SH-SY5Y (cell line): ENCODE measurements at regions not wholly inside any gene's neighbourhood (a gene's known extent, or its start where the extent isn't known, plus 50 kb on each side); places are given as distances from the start of the nearest gene placed in this dataset.

Experiments
- GATA2 ChIP-seq: IDR thresholded peaks from 2 replicates; pipeline ENCODE4 v1.6.1; 2011; ENCODE audit warnings: mild to moderate bottlenecking, low read depth, low read length
- GATA3 ChIP-seq: IDR thresholded peaks from 2 replicates; pipeline ENCODE4 v1.6.1; 2011; ENCODE audit warnings: low read depth, mild to moderate bottlenecking, low read length, moderate library complexity

DNA sequence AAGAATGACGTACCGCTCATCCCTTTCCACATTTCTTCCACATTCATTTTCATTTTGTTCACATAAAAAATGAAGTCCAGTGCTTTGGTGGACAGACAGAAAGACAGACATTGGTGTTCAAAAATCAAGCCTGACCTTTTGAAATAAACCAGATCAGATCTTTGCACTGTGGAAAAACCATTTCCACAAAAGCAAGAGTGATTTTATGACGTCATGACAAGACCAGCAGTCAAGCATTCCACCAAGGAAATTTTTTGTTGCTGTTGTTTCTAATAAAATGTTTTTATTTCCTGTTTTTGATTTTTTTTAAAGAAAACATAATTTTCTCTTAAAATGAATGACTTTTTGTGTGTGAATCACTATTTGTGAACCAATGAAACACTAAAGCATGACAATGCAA lies 350.0 kb downstream of the KCNJ2 start:
- TF ChIP-seq GATA2 = no peak
- no peak for TF ChIP-seq GATA3
